ENCODE measurements at regions not wholly inside any gene's neighbourhood (a gene's known extent, or its start where the extent isn't known, plus 50 kb on each side); places are given as distances from the start of the nearest gene placed in this dataset.

- DNase-seq (ENCODE audit: low spot score) = no peak
Observed at GRCh38 chr20:40770564-40771307, 81.7 kb upstream of the MAFB start.

DNA sequence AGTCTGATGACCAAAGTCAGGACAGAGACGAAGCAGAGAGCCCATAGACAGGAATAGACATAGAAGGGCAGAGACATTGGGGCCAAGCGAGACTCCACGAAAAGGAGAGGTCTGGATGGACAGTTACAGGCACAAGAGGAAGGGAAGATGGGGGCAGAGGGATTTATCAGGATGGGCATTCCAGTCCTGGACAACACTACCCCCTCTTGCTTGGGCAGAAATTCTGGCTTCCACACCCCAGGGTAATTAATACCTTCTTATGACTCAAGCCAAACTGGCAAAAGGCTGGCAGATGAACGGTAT lies 82.2 kb upstream of the MAFB start:
- DNase-seq (ENCODE audit: low spot score) = no peak

DNA sequence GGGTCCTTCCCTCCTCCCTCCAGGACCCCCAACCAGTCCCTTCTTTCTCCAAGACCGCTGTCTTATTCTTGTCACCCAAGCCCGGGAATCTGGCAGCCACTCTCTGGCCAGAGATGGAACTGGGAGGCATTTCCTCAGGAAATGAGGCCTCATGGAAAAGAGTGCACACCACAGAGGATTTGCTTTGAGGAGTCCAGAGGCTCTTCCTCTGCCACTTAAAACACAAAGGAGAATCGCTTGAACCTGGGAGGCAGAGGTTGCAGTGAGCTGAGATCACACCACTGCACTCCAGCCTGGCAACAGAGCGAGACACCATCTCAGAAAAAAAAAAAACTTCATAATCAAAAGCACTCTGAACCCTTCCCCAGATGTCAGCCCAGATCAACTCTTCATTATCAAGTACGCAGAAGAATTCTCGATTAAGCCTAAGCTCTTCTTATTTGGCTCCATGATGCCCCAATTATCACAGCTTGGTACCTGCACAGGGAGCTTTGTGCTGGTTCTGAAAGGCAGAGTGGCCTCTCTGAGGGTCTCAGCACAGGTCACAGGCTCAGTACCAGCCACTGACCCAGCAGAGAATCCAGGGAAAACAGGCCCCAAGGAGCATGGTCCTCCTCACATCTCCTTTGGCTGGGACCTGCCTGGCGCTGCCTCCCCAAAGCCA lies 82.9 kb upstream of the MAFB start:
- no peak for DNase-seq (ENCODE audit: low spot score)

DNA sequence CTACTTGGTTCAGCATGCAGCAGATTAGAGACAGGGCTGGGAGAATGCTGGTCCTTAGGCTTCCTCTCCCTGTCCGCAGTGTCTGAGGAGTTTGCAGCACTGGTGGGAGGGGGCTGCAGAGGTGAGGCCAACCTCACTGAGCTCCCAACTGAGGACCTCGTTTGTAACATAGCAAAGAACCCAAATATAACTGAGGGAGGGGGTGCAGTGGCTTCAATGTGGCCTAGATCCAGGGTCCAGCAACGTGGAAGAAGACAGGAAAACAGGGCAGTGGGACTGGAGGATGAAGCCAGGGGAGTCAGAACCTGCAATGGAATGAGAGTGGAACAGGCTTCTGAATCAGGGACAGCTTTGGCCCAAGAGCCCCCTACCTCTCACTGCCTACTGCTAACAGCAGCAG lies 84.3 kb upstream of the MAFB start:
- DNase-seq (ENCODE audit: low spot score) = no peak

GRCh38 chr20:40774252-40774651 lies 85.2 kb upstream of the MAFB start:
- DNase-seq (ENCODE audit: low spot score) = no peak

GRCh38 chr20:40775561-40776146 lies 86.6 kb upstream of the MAFB start:
- no peak for DNase-seq (ENCODE audit: low spot score)

DNA sequence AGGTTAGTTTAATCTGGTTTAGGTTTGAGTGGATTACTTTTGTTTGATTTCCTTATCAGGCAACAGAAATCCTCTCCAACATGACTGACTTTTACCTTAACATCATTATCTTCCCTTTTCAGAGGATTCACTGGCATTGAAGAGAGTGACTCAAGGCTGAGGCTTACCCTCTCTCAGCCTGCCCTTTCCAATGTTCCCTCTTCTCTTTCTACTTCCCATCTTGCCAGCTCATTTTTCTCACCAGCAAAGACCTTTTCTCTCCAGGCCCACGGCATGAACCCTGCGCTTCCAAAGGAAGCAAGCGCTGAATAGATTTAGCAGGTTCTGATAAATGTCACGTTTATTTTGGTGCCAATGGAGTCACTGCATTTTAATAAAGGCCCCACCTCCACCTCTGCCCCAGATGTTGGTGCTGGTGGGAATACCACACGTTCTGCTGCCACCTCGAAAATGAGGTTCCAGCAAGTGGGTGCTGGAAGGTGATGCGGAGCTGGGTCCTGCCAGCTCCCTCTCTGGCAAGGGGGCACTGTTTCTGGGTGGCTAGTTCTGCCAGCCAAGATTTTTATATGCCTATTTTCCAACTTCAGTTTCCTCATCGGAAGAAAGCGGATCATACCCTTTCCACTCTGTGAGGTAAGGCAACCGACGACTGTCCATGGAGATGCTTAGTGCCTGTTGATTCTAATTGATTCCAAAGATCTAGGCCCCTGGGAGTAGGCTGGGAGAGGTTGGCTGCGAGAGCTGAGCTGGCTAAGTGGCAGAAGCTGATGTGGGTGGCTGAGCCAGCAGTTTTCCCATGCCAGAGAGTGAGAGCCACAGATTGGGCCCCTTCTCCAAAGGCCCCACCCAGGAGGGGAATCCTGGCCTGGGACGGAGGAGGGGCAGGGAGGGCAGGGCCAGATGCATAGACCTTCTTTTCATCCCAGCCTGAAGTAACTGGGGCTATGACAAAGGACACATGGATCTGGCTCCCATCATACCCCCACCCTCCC lies 87.7 kb upstream of the MAFB start:
- no peak for DNase-seq (ENCODE audit: low spot score)

- DNase-seq (ENCODE audit: low spot score) = no peak
Observed at GRCh38 chr20:40777653-40778052, 88.6 kb upstream of the MAFB start.

- DNase-seq (ENCODE audit: low spot score) = peak; percentile 32
Observed at GRCh38 chr20:40778894-40779496, 90.0 kb upstream of the MAFB start.

DNA sequence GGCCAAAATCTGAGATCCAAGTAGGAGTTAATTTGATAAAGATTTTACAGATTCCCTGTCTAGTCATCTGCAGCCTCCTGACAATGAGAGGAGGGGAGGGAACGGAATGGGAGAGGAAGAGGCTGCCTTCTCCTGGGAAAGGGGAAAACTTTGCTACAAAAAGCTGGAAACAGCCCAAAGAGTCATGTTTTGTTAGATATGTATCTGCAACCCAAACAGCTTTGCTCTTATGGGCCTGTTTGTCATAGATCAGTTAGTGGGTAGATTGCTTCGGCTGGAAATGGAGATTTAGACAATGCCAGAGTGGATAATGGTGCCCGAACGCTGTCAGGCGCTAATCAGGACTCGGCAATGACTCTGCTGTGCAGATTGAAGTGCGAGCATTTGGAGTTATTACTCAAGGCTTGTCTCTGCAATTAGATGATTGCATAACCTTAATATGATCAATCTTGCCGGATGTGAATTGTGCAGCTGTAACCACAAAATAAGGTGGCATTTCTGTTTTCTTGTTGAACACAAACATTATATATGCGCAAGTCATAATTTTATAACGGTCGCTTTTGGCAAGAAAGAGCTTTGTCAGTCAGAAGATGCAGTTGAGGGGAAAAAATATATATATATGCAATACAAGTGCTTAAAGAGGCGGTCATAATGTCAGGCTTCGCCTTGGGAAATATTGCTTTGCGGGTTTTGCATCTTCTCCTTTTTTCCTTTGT lies 92.4 kb upstream of the MAFB start:
- DNase-seq (ENCODE audit: low spot score) = no peak

GRCh38 chr20:40782043-40782368 lies 93.0 kb upstream of the MAFB start:
- no peak for DNase-seq (ENCODE audit: low spot score)

GRCh38 chr20:40785346-40785745 lies 96.3 kb upstream of the MAFB start:
- no peak for DNase-seq (ENCODE audit: low spot score)

DNA sequence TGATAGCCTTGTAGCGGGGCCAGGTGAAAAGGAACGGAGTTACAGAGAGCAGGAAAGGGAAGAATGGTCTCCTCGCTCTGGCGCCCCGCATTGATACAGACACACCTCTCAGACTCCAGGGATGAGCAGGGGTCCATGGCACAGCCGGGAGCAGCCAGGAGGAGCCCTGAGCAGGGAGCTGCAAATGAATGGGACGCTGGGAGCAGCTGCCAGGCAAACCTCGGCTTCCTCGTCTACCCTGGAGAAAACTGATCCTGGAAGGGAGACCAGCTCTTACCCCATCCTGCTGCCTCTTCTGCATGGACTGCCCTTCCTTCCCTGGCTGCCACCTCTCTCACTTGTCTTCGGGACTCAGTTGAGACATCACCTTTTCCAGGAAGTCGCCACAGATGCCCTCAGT lies 97.3 kb upstream of the MAFB start:
- DNase-seq (ENCODE audit: low spot score) = no peak

DNA sequence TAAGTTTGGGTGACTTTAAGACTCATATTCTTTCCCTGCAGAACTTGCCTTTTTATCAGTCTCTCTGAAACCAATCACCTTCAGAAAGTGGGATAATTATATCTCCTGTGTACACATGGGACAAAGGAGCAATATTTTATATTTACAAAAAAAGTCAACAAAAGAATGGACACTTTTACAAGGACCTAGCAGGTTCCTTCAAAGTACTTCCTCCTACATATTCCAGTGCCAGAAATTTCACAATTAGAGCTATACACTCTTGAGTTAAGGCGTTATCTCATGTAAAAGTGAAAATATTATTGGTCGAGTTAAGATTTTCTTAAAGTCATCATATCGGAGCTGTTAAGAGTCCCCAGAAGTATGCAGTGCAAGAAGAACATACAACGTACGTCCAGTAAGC lies 98.9 kb upstream of the MAFB start:
- no peak for DNase-seq (ENCODE audit: low spot score)

- peak; percentile 35 for DNase-seq (ENCODE audit: low spot score)
Observed at GRCh38 chr20:40797425-40797824, 108.4 kb upstream of the MAFB start.

DNA sequence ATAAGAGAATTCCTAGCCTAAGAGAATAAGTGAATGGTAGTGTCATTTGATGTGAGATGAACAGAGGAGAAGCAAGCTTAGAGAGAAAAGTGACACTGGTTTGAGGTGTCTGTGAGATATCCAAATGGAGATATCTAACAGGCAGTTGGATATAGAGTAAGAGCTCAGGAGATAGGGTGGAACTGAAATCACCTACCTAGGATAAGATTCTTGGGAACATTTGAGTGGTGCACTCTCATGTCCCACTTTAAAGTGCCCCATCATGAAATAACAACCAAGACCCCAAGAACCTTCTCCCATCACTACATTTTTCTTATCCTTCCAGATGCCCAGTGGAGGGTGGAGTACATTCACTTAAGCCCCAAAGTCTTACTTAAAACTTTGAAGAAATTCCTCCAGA lies 109.0 kb upstream of the MAFB start:
- no peak for DNase-seq (ENCODE audit: low spot score)

DNA sequence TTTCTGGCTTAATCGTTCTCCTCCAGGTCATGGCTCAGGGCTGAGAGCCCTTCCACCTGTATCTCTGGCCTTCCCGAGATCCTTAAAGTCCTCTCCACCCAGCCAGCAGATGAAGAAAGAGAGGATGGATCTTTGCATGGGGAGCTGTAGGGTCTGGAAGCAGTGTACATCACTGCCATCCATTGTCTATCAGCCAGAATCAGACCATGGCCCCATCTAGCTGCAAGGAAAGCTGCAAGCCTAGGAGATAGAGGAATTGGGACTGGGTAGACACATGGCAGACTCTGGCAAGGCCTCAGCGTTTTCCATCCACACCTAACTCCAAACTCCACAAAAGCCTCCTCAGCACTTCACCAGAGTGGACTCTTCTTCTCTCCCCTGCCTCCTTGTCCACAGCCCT lies 113.8 kb upstream of the MAFB start:
- no peak for DNase-seq (ENCODE audit: low spot score)

GRCh38 chr20:40803381-40803780 lies 114.3 kb upstream of the MAFB start:
- DNase-seq (ENCODE audit: low spot score) = no peak

DNA sequence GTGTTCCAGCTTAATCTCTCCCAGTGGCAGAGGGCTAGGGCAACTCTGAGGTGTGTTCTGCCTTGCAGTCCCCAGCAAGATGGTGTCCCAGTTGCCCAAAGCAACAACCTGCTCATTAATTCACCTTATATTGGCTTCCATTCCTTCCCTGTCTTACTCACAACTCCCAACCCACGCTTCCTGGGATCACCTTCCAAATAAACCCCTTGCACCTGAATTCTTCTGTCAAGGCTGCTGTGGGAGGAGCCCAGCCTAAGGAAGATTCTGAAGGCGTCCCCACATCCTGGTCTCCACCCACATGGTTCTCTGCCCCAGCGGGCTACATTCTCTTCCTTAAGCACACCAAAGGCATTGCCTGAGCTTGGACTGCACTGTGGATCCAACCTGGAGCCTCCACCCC lies 116.6 kb upstream of the MAFB start:
- no peak for DNase-seq (ENCODE audit: low spot score)

GRCh38 chr20:40806929-40807820 lies 118.1 kb upstream of the MAFB start:
- no peak for DNase-seq (ENCODE audit: low spot score)

GRCh38 chr20:40807821-40808170 lies 118.8 kb upstream of the MAFB start:
- no peak for DNase-seq (ENCODE audit: low spot score)
